GM10266 (cell line): ENCODE measurements at regions not wholly inside any gene's neighbourhood (a gene's known extent, or its start where the extent isn't known, plus 50 kb on each side); places are given as distances from the start of the nearest gene placed in this dataset.

Source experiments
- DNase-seq: peaks from one replicate; pipeline ENCODE4 v3.0.0; 2012; ENCODE audit errors: extremely low spot score
- TF ChIP-seq, protein P1 (sequence below): IDR thresholded peaks from 2 replicates; pipeline ENCODE4 v1.5.1; 2012; ENCODE audit warnings: mild to moderate bottlenecking, low read depth; ENCODE audit not compliant: control insufficient read depth, insufficient read depth; ENCODE audit errors: missing control alignments

DNA sequence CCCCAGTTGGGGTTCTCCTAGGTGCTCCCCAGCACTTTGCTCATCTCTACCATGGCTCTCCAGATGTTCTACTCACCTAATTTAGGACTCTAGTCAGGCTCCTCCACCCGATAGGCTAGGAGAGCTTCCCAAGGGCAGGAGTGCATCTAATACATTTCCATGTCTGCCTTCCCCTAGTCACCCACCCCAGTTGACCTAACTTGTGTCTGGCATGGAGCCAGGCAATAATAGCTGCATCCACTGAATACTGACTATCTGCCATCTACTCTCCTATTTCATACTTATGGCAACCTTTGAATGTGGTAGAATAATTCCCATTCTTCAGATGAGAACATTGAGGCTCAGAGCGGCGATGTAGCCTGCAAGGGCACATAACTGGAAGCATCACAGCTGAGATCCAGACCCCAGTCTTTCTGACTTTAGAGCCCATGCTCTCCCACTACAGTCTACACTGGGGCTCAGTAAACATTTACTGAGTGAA, 71.8 kb upstream of the YWHAQ start:
- TF ChIP-seq, protein P1, sequence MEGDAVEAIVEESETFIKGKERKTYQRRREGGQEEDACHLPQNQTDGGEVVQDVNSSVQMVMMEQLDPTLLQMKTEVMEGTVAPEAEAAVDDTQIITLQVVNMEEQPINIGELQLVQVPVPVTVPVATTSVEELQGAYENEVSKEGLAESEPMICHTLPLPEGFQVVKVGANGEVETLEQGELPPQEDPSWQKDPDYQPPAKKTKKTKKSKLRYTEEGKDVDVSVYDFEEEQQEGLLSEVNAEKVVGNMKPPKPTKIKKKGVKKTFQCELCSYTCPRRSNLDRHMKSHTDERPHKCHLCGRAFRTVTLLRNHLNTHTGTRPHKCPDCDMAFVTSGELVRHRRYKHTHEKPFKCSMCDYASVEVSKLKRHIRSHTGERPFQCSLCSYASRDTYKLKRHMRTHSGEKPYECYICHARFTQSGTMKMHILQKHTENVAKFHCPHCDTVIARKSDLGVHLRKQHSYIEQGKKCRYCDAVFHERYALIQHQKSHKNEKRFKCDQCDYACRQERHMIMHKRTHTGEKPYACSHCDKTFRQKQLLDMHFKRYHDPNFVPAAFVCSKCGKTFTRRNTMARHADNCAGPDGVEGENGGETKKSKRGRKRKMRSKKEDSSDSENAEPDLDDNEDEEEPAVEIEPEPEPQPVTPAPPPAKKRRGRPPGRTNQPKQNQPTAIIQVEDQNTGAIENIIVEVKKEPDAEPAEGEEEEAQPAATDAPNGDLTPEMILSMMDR: no peak
- DNase-seq: no peak

DNA sequence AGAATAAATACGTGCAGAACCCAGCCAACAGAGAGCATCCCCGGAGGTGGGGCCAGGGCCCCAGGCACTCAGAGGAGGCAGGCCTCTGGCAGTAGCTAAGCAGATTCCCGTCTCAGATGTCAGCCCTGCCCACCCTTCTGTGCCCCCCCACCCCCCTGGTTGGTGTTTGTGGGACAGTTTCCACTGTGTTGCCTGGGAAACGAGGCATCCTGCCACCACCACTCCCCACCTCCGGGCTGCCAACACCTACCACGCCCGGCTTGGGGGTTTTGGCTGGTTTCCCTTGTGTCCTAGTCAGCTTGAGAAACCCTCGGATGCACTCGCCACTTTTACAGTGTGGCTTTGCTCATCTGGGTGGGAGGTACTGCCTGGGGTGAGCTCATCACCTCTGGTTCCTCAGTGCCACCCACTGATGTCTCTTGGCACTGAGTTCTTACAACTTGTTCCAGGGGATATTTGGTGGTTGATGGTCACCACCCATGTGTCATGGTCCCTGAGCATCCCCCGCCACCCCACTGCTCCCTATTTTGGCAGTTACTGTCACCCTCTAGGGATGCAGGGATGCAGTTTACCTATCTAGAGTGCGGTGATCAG, 72.4 kb upstream of the YWHAQ start:
- TF ChIP-seq, protein P1: no peak
- DNase-seq: no peak

DNA sequence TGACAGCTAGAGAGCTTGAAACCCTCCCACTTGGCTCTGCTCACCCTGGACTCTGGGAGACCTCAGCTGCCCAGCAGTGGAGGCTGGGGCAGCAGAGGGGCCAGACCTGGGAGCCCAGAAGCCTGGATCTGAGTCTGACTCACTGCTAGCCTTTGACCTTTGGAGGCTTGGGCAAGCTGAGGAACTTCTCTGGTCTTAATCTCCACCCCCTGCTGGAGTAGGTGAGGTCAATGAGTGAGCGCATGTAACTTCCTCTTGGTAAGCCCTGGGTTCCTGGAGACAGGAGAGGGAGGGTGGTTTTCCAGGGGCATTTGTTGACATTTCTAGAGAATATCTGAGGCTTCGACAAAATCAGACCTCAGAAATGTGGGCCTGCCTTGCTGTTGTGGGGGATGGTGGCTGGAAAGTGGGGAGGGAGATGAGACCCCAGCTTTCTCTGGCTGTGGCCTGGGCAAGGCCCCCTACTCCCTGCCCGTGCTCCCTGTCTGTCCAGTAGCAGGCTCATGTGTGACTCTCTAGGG, 73.0 kb upstream of the YWHAQ start:
- no peak for DNase-seq
- TF ChIP-seq, protein P1: no peak

DNA sequence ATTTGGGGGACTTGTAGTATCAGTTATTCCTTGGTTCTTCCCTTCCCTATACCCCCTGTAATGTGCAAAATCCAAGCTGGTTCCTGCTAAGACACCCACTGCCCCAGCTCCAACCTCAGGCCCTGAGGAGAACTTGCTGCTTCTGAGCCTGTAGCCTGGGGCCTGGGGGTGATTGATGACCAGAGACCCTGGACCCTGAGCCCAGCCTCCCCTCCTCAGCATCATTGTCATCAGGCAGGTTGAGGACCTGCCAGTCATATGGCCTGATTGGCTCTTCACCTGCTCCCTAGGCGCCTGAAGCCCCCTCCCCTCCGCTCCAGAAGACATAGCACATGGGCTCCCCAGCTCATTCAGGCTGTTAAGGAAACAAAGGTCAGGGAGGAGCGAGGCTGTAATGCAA, 73.8 kb upstream of the YWHAQ start:
- TF ChIP-seq, protein P1: no peak
- DNase-seq: no peak

DNA sequence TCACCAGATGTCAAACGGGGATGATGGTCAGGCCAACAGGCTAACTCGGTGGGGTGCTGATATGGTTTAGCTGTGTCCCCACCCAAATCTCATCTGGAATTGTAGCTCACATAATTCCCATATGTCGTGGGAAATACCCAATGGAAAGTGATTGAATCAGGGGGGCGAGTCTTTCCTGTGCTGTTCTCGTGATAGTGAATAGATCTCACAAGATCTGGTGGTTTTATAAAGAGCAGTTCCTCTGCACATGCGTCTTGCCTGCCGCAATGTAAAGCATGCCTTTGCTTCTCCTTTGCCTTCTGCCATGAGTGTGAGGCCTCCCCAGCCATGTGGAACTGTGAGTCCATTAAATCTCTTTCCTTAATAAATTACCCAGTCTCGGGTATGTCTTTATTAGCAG, 74.4 kb upstream of the YWHAQ start:
- DNase-seq: no peak
- TF ChIP-seq, protein P1: no peak

DNA sequence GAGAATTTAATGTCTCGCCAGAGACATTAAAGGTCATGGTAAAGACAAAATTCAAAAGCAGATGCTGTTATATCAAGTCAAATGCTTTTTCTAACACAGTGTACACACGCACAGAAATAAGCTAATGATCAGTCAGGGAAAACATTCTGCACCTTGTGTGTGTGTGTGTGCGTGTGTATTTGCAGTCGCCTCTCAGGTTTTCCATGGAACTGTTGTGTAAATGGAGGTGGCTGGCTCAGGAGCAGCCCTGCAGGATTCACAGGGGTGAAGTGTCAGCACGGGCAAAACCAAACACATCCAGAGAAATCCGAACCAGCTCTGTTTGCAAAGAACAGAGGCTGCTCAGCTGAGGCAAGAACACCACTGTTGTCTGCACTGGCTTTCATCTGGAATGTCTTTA, 76.2 kb upstream of the YWHAQ start:
- DNase-seq: no peak
- TF ChIP-seq, protein P1: no peak

DNA sequence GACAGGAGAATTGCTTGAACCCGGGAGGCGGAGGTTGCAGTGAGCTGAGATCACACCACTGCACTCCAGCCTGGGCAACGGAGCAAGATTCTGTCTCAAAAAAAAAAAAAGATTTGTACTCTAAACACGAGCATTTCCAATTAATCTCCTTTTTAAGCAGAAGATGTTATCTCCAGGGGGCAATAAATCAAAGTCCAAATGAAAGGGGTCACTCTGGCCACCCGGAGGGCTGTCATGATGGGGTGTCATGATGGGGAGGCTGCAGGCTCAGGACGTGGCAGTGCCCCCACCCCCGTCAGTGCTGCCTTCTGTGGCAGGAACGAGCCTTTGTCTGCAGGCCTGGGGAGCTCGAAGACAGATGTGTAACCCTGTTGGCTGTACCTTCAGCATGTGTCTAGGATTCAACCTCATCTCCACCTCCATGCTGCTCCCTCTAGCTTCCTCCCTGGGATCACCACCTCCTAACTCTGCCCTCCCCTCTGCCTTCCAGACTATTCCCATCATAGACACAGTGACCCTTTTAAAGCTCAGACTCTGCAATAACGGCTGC, 76.9 kb upstream of the YWHAQ start:
- no peak for DNase-seq
- TF ChIP-seq, protein P1: no peak
